ENCODE measurements at regions not wholly inside any gene's neighbourhood (a gene's known extent, or its start where the extent isn't known, plus 50 kb on each side); places are given as distances from the start of the nearest gene placed in this dataset.

- no peaks in the 10 kb centered on the region for H3K36me3 ChIP-seq (ENCODE audit: control insufficient read depth in 2 of 2, extremely low read depth in 1 of 2, insufficient read depth in 2 of 2, low read length in 2 of 2)
- H3K4me3 ChIP-seq (replicated peaks in 1 of 3; ENCODE audit: insufficient read depth in 1 of 3, low read depth in 1 of 3, low read length in 3 of 3), result no peak overlapping the region
- no peaks in the 10 kb centered on the region for H3K4me1 ChIP-seq (ENCODE audit: control insufficient read depth, extremely low read depth, insufficient read depth, low read length)
- DNase-seq (ENCODE audit: low read depth, low spot score) (no peak), FAIRE-seq (no peak)
- H3K4me2 ChIP-seq (ENCODE audit: insufficient read depth, low read length), result no peak overlapping the region
- H3K9me1 ChIP-seq (replicated peaks; ENCODE audit: control insufficient read depth, extremely low read depth, insufficient read depth, low read length), result no peaks in the 10 kb centered on the region
- ChIA-PET CTCF (no interaction called here), POLR2A (no interaction called here)
- dilution Hi-C loops (cut with MboI; ENCODE audit: extremely low pct_ligation_motif_present, low sequenced_read_pairs) (no loop called here), intact Hi-C loops (cut with micrococcal nuclease) (no loop called here)
- no peaks in the 10 kb centered on the region for H3K79me2 ChIP-seq (ENCODE audit: control insufficient read depth, insufficient read depth, low read length)
- no peaks in the 10 kb centered on the region for H4K20me1 ChIP-seq (replicated peaks; ENCODE audit: control insufficient read depth, extremely low read depth, insufficient read depth, low read length)
- H3K9ac ChIP-seq (replicated peaks; ENCODE audit: extremely low read depth, insufficient read depth, low read length), result no peak overlapping the region
- TF ChIP-seq CTCF (IDR thresholded peaks at IDR 0.05; ENCODE audit: extremely low read depth in 1 of 2, insufficient read depth in 1 of 2, low read depth in 1 of 2, low read length in 2 of 2) (no peak), FOS (IDR thresholded peaks at IDR 0.05; ENCODE audit: borderline replicate concordance, insufficient read depth, low read length) (no peak), POLR2A (IDR thresholded peaks at IDR 0.05; ENCODE audit: low read depth, low read length) (no peak), JUN (IDR thresholded peaks at IDR 0.05; ENCODE audit: borderline replicate concordance, insufficient read depth, insufficient read length, low read depth) (no peak), MYC (IDR thresholded peaks at IDR 0.05; ENCODE audit: low read depth, low read length) (no peak), POLR2AphosphoS5 (IDR thresholded peaks at IDR 0.05; ENCODE audit: insufficient read depth, low read depth, low read length) (no peak), EZH2 (IDR thresholded peaks at IDR 0.05; ENCODE audit: borderline replicate concordance, low read depth, low read length, severe bottlenecking) (no peak), MAX (IDR thresholded peaks at IDR 0.05; ENCODE audit: insufficient read depth, insufficient read length) (no peak), GATA2 (IDR thresholded peaks at IDR 0.05; ENCODE audit: insufficient read depth, insufficient read length, low read depth, low read length) (no peak)
- no peak overlapping the region for H3K27ac ChIP-seq (ENCODE audit: insufficient read depth, low read depth, low read length)
- no TSS peak for BruUV-seq (replicated peaks)
- peaks cover 0 to 2% of the 10 kb centered on the region in 2 experiments for H3K27me3 ChIP-seq (ENCODE audit: control insufficient read depth in 2 of 2, insufficient read depth in 2 of 2, low read length in 2 of 2)
- H3K9me3 ChIP-seq (replicated peaks; ENCODE audit: control insufficient read depth, insufficient read depth, low read length), result no peaks in the 10 kb centered on the region
- no peak overlapping the region for H2AFZ ChIP-seq (ENCODE audit: low read depth, low read length)
These were observed 59.5 kb upstream of the SLC7A1 start for GRCh38 chr13:29654843-29655547.
